NK-92 treated with Interleukin-12 subunit alpha and Interleukin-12 subunit beta, amount 100 ng/mL, for 24 hours (cell line): ENCODE measurements at regions not wholly inside any gene's neighbourhood (a gene's known extent, or its start where the extent isn't known, plus 50 kb on each side); places are given as distances from the start of the nearest gene placed in this dataset.
"Not testable (repeated sequence)": the region's sequence is repeated elsewhere in the genome, so short reads cannot be mapped to it uniquely, and the experiment has no call there.

Experiments used
- DNase-seq: peaks from one replicate; lab custom pipeline; 2025; lab: John Stamatoyannopoulos, UW

- no peak for DNase-seq
These were observed 613.3 kb upstream of the SYNCRIP start for GRCh38 chr6:86255973-86256372.

- no peak for DNase-seq
These were observed 608.4 kb upstream of the SYNCRIP start for GRCh38 chr6:86251106-86251505.

GRCh38 chr6:86217906-86218305 is 575.2 kb upstream of the SYNCRIP start:
- no peak for DNase-seq

- DNase-seq: no peak
These were observed 572.6 kb upstream of the SYNCRIP start for GRCh38 chr6:86215323-86215722.

GRCh38 chr6:86205980-86206379 is 563.3 kb upstream of the SYNCRIP start:
- DNase-seq: no peak

GRCh38 chr6:86203044-86203443 is 560.4 kb upstream of the SYNCRIP start:
- no peak for DNase-seq

GRCh38 chr6:86193821-86194220 is 551.1 kb upstream of the SYNCRIP start:
- DNase-seq: no peak

- no peak for DNase-seq
These were observed 549.4 kb upstream of the SYNCRIP start for GRCh38 chr6:86192123-86192522.

- not testable (repeated sequence) for DNase-seq
These were observed 532.5 kb upstream of the SYNCRIP start for GRCh38 chr6:86175149-86175548.

GRCh38 chr6:86154852-86155251 is 512.2 kb upstream of the SYNCRIP start:
- no peak for DNase-seq

- DNase-seq: no peak
These were observed 510.8 kb upstream of the SYNCRIP start for GRCh38 chr6:86153521-86153920.

- DNase-seq: no peak
These were observed 509.9 kb upstream of the SYNCRIP start for GRCh38 chr6:86152546-86152945.

- DNase-seq: no peak
These were observed 505.9 kb upstream of the SYNCRIP start for GRCh38 chr6:86148586-86148985.

- DNase-seq: no peak
These were observed 505.2 kb upstream of the SYNCRIP start for GRCh38 chr6:86147859-86148258.

- DNase-seq: no peak
These were observed 504.6 kb upstream of the SYNCRIP start for GRCh38 chr6:86147311-86147710.

- not testable (repeated sequence) for DNase-seq
These were observed 504.1 kb upstream of the SYNCRIP start for GRCh38 chr6:86146751-86147150.

- DNase-seq: no peak
These were observed 499.6 kb upstream of the SYNCRIP start for GRCh38 chr6:86142326-86142725.

- DNase-seq: no peak
These were observed 485.6 kb upstream of the SYNCRIP start for GRCh38 chr6:86128130-86128814.

GRCh38 chr6:86122086-86122485 is 479.4 kb upstream of the SYNCRIP start:
- DNase-seq: no peak

GRCh38 chr6:86118271-86118670 is 475.6 kb upstream of the SYNCRIP start:
- DNase-seq: no peak

GRCh38 chr6:86107985-86108384 is 465.3 kb upstream of the SYNCRIP start:
- DNase-seq: no peak

- no peak for DNase-seq
These were observed 445.3 kb upstream of the SYNCRIP start for GRCh38 chr6:86087954-86088353.

GRCh38 chr6:86079938-86080337 is 437.3 kb upstream of the SYNCRIP start:
- no peak for DNase-seq

GRCh38 chr6:86070151-86070550 is 427.5 kb upstream of the SYNCRIP start:
- no peak for DNase-seq
